Activated T-cell treated with anti-CD3 and anti-CD28 coated beads, Interleukin-2, amount 50 U/mL, for 72 hours (primary cell): ENCODE measurements at regions not wholly inside any gene's neighbourhood (a gene's known extent, or its start where the extent isn't known, plus 50 kb on each side); places are given as distances from the start of the nearest gene placed in this dataset.
"Not testable (repeated sequence)": the region's sequence is repeated elsewhere in the genome, so short reads cannot be mapped to it uniquely, and the experiment has no call there.

ENCODE experiments used
- ATAC-seq, 2 donors: fragments of 150-1000 bp; cut with Tn5 transposase; replicated peaks in 1 of 2; 2 replicates each; pipeline ENCODE4 v1.10.0; 2021; ENCODE audit warnings: moderate library complexity in 2 of 2, mild to moderate bottlenecking in 1 of 2
- DNase-seq, 2 donors: peaks; one replicate each; pipeline ENCODE4 v3.0.0; 2021 to 2022; ENCODE audit warnings: mixed read lengths in 1 of 2
- H3K27ac Mint-ChIP-seq: one replicate; pipeline ENCODE4 v1.8.0; 2022; ENCODE audit warnings: mild to moderate bottlenecking, moderate library complexity, mixed read lengths
- H3K27me3 Mint-ChIP-seq: one replicate; pipeline ENCODE4 v1.8.0; 2022; ENCODE audit warnings: low read depth, mixed read lengths
- H3K36me3 Mint-ChIP-seq, 2 donors: one replicate each; pipeline ENCODE4 v1.8.0; 2022; ENCODE audit warnings: mixed read lengths in 2 of 2, mild to moderate bottlenecking in 1 of 2; ENCODE audit not compliant: insufficient read depth in 2 of 2
- H3K4me1 Mint-ChIP-seq: one replicate; pipeline ENCODE4 v1.8.0; 2022; ENCODE audit warnings: low read depth, mixed read lengths
- H3K4me3 Mint-ChIP-seq, 2 donors: one replicate each; pipeline ENCODE4 v1.8.0; 2022; ENCODE audit warnings: mild to moderate bottlenecking in 2 of 2, mixed read lengths in 2 of 2, moderate library complexity in 2 of 2
- H3K9me3 Mint-ChIP-seq, 2 donors: one replicate each; pipeline ENCODE4 v1.8.0; 2022; ENCODE audit warnings: mixed read lengths in 2 of 2

- Mint-ChIP-seq H3K27ac (peak overlapping the region; percentile 60), H3K4me1 (peaks cover 39% of the 10 kb centered on the region), H3K4me3 (peak overlapping the region; percentile 56 to 75), H3K36me3 (no peaks in the 10 kb centered on the region), H3K9me3 (no peaks in the 10 kb centered on the region), H3K27me3 (peaks cover 40% of the 10 kb centered on the region)
- peak; percentile 5 to 29 for DNase-seq
- ATAC-seq, result peak; percentile 93 to 94
Observed at GRCh38 chr9:22208846-22209585, 199.9 kb upstream of the CDKN2B start.

GRCh38 chr9:22210262-22210661 lies 201.2 kb upstream of the CDKN2B start:
- Mint-ChIP-seq H3K9me3 (no peaks in the 10 kb centered on the region), H3K27me3 (peaks cover 40% of the 10 kb centered on the region), H3K27ac (no peak overlapping the region), H3K4me1 (peaks cover 50% of the 10 kb centered on the region), H3K4me3 (peak overlapping the region in 1 of 2 donors; percentile 12), H3K36me3 (no peaks in the 10 kb centered on the region)
- ATAC-seq, result peak; percentile 61 to 70
- peak; percentile 7 to 22 for DNase-seq

- no peak overlapping the region for H3K4me3 Mint-ChIP-seq
- H3K27ac Mint-ChIP-seq, result no peak overlapping the region
- ATAC-seq, result no peak
Observed at GRCh38 chr9:22210936-22211335, 201.8 kb upstream of the CDKN2B start.

GRCh38 chr9:22211588-22212360 lies 202.7 kb upstream of the CDKN2B start:
- H3K9me3 Mint-ChIP-seq, result no peaks in the 10 kb centered on the region
- ATAC-seq, result no peak
- DNase-seq, result no peak
- no peak overlapping the region for H3K4me3 Mint-ChIP-seq
- H3K27me3 Mint-ChIP-seq, result peaks cover 51% of the 10 kb centered on the region
- peaks cover 50% of the 10 kb centered on the region for H3K4me1 Mint-ChIP-seq
- no peaks in the 10 kb centered on the region for H3K36me3 Mint-ChIP-seq
- H3K27ac Mint-ChIP-seq, result no peak overlapping the region

More at GRCh38 chr9:22210936-22211335, 201.8 kb upstream of the CDKN2B start:
- Mint-ChIP-seq H3K4me1 (peaks cover 50% of the 10 kb centered on the region), H3K36me3 (no peaks in the 10 kb centered on the region), H3K27me3 (peaks cover 43% of the 10 kb centered on the region), H3K9me3 (no peaks in the 10 kb centered on the region)
- no peak for DNase-seq

DNA sequence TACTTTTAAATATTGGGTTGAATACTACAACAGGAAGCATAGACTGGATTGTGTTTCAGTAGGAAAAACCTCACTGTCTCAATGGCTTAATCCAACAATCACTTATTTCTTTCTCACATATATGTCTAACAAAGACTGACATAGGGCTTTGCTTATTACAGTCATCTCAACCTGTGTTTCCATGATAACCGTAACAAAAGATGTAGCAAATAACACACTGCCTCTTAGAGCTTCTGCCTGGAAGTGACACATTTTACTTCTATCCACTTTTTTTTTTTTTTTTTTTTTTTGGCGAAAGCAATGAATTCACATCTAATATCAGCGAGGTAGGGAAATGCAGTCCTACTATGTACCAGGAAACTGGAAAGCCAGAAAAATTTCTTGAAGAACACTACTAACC lies 204.9 kb upstream of the CDKN2B start:
- Mint-ChIP-seq H3K36me3 (no peaks in the 10 kb centered on the region), H3K27ac (no peak overlapping the region), H3K27me3 (peaks cover 55% of the 10 kb centered on the region), H3K4me3 (no peak overlapping the region), H3K4me1 (peaks cover 43% of the 10 kb centered on the region), H3K9me3 (no peaks in the 10 kb centered on the region)
- ATAC-seq, result peak in 1 of 2 donors; percentile 37
- DNase-seq, result no peak

DNA sequence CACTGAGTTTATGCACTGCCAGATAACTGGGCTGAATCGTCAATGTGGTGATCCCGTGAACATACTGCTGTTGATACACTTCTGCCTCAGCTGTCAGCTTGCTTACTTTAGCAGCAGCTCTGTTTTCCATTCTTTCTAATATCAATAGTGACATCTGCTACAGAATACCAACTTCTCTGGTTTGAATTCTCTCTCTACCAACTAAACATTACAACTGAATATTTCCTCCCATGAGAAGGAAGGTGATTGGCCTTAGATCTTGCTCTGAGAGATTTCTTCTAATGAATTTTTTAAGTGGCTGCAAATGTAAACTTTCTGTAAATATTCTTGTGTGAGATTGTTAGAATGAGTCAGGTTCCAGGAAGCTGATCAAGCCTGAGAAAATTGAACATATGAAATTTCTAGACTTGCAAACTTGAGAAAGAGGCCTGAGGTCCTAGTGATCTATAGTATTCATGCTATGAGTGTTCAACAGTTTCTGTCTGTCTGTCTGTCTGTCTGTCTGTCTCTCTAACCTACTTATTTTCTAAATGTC lies 205.5 kb upstream of the CDKN2B start:
- H3K27me3 Mint-ChIP-seq, result peaks cover 55% of the 10 kb centered on the region
- H3K36me3 Mint-ChIP-seq, result no peaks in the 10 kb centered on the region
- H3K9me3 Mint-ChIP-seq, result no peaks in the 10 kb centered on the region
- peak overlapping the region; percentile 58 for H3K27ac Mint-ChIP-seq
- no peak for DNase-seq
- H3K4me3 Mint-ChIP-seq, result peak overlapping the region in 1 of 2 donors; percentile 42
- peaks cover 38% of the 10 kb centered on the region for H3K4me1 Mint-ChIP-seq
- peak; percentile 57 to 69 for ATAC-seq

GRCh38 chr9:22215521-22215920 lies 206.4 kb upstream of the CDKN2B start:
- Mint-ChIP-seq H3K36me3 (peaks cover 0 to 2% of the 10 kb centered on the region in 2 donors), H3K4me3 (no peak overlapping the region), H3K27me3 (peaks cover 55% of the 10 kb centered on the region), H3K27ac (no peak overlapping the region), H3K4me1 (peaks cover 28% of the 10 kb centered on the region), H3K9me3 (no peaks in the 10 kb centered on the region)
- ATAC-seq (no peak), DNase-seq (no peak)

GRCh38 chr9:22216730-22217172 lies 207.6 kb upstream of the CDKN2B start:
- DNase-seq (no peak), ATAC-seq (no peak)
- no peak overlapping the region for H3K27ac Mint-ChIP-seq
- no peak overlapping the region for H3K4me3 Mint-ChIP-seq
- peaks cover 0 to 6% of the 10 kb centered on the region in 2 donors for H3K36me3 Mint-ChIP-seq
- peaks cover 49% of the 10 kb centered on the region for H3K27me3 Mint-ChIP-seq
- no peaks in the 10 kb centered on the region for H3K9me3 Mint-ChIP-seq
- H3K4me1 Mint-ChIP-seq, result peaks cover 16% of the 10 kb centered on the region

DNA sequence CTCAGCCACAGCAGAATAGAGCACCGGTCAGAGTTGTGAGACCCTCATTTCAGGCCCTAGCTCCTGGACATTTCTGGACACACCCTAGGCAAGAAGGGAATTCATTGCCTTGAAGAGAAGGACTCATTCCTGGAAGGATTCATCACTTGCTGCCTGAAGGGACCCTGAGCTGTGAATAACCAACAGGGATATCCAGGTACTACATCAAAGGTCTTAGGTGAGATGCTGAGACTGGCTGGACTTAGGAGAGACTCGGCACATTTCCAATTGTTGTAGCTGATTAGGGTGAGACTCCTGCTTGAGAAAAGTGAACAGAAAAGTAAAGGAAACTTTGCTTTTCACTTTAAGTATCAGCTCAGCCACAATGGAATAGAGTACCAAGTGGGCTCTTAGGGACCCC lies 208.1 kb upstream of the CDKN2B start:
- no peaks in the 10 kb centered on the region for H3K9me3 Mint-ChIP-seq
- H3K27ac Mint-ChIP-seq, result no peak overlapping the region
- ATAC-seq (no peak), DNase-seq (no peak)
- peaks cover 44% of the 10 kb centered on the region for H3K27me3 Mint-ChIP-seq
- no peak overlapping the region for H3K4me3 Mint-ChIP-seq
- H3K36me3 Mint-ChIP-seq, result peaks cover 0 to 6% of the 10 kb centered on the region in 2 donors
- peaks cover 12% of the 10 kb centered on the region for H3K4me1 Mint-ChIP-seq

GRCh38 chr9:22225856-22226255 lies 216.8 kb upstream of the CDKN2B start:
- DNase-seq, H3K4me3 Mint-ChIP-seq: not testable (repeated sequence)

GRCh38 chr9:22227986-22228385 lies 218.6 kb upstream of the DMRTA1 start:
- no peaks in the 10 kb centered on the region for H3K4me1 Mint-ChIP-seq
- no peak overlapping the region for H3K4me3 Mint-ChIP-seq
- peaks cover 4 to 9% of the 10 kb centered on the region in 2 donors for H3K9me3 Mint-ChIP-seq
- H3K27ac Mint-ChIP-seq, result no peak overlapping the region
- DNase-seq, result no peak
- H3K36me3 Mint-ChIP-seq, result peaks cover 5 to 11% of the 10 kb centered on the region in 2 donors
- peaks cover 28% of the 10 kb centered on the region for H3K27me3 Mint-ChIP-seq
- no peak for ATAC-seq

More at GRCh38 chr9:22225856-22226255, 216.8 kb upstream of the CDKN2B start:
- H3K36me3 Mint-ChIP-seq, ATAC-seq, H3K4me1 Mint-ChIP-seq, H3K9me3 Mint-ChIP-seq, H3K27ac Mint-ChIP-seq: not testable (repeated sequence)
- H3K27me3 Mint-ChIP-seq, result peaks cover 15% of the 10 kb centered on the region

DNA sequence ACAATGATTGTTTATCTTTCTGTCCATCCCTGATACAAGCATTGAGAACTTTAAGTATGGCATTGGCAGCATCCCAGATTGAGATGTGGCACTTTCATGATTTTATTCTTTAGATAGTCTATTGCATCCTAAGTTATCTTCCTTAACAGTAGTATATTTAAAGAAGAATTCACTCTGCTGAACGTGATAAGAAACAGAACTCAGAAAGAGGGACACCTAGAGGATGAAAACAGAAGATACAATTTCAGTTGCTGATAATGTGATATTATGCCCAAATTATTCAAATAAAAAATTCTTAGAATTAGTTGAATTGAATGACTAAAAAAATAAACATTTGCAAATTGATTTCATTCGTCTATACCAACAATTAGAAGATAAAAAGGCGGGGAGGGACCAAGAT lies 218.1 kb upstream of the DMRTA1 start:
- Mint-ChIP-seq H3K27ac (no peak overlapping the region), H3K27me3 (peaks cover 29% of the 10 kb centered on the region), H3K4me3 (no peak overlapping the region), H3K36me3 (peaks cover 5 to 8% of the 10 kb centered on the region in 2 donors), H3K4me1 (no peaks in the 10 kb centered on the region), H3K9me3 (peaks cover 4 to 9% of the 10 kb centered on the region in 2 donors)
- DNase-seq (no peak), ATAC-seq (no peak)

DNA sequence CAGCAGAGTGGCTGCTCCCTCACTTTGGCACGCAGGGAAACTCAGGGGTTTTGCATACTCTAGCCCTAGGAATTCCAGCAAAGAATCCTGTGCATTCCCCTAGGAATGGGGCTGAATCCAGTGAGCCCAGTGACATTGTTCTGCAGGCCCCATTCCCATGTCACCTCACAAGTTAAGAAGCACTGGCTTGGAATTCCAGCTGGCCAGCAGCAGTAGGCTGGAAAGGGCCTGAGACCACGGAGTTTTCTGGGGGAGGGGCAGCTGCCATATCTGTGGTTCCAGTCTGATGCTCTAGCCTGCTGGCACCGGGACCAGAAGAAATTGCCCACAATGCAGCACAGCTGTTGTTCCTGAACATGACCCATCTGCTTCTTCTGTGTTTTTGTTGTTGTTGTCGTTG lies 217.6 kb upstream of the DMRTA1 start:
- DNase-seq (no peak), ATAC-seq (no peak)
- Mint-ChIP-seq H3K4me3 (no peak overlapping the region), H3K27me3 (peaks cover 29% of the 10 kb centered on the region), H3K4me1 (no peaks in the 10 kb centered on the region), H3K9me3 (peaks cover 4 to 9% of the 10 kb centered on the region in 2 donors), H3K27ac (no peak overlapping the region), H3K36me3 (peaks cover 5 to 8% of the 10 kb centered on the region in 2 donors)
